GM21526 (cell line): ENCODE measurements at regions not wholly inside any gene's neighbourhood (a gene's known extent, or its start where the extent isn't known, plus 50 kb on each side); places are given as distances from the start of the nearest gene placed in this dataset.
"Not testable (repeated sequence)": the region's sequence is repeated elsewhere in the genome, so short reads cannot be mapped to it uniquely, and the experiment has no call there.

Experiments used
- ATAC-seq: cut with Tn5 transposase; IDR thresholded peaks from one replicate; pipeline ENCODE4 v1.9.1; 2021; ENCODE audit warnings: moderate library complexity; ENCODE audit not compliant: unreplicated experiment, low FRiP score

DNA sequence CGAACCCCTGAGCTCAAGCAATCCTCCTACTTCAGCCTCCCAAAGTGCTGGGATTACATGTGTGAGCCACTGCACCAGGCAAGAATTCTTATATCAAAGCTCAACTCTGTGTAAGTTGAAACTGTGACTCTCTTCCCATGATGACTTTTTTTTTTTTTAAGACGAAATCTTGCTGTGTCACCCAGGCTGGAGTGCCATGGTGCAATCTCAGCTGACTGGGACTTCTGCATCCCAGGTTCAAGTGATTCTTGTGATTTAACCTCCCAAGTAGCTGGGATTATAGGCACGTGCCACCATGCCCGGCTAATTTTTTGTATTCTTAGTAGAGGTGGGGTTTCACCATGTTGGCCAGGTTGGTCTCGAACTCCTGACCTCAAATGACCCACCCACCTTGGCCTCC lies 51.6 kb upstream of the WAC start:
- ATAC-seq, result not testable (repeated sequence)

DNA sequence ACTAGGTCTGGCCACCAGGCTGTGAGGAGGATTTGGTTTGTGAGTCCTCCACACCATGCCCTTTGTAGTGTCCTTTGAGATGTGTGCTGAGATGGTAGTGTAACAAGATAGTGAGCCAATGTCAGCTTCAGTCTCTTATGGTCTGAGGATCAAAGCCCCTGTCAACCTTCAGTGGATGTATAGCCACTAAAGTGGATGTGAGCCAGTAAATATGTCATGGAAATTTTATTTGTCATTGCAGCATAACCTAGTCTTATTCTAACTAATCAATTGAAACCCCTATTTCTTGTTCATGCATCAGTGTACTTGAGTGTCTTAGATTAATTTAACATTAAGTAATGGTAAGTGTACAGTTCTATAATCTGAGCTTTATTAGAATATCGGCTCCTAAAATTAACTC lies 51.0 kb upstream of the WAC start:
- ATAC-seq, result no peak
